Smooth muscle cell (in vitro differentiated cells): ENCODE measurements at regions not wholly inside any gene's neighbourhood (a gene's known extent, or its start where the extent isn't known, plus 50 kb on each side); places are given as distances from the start of the nearest gene placed in this dataset.

Source experiments
- DNase-seq: peaks from one replicate; lab custom pipeline; 2025; ENCODE audit not compliant: unreplicated experiment; lab: John Stamatoyannopoulos, UW
- H2AFZ ChIP-seq: fragments of 200-600 bp; sonication (generic); 2 replicates; pipeline ENCODE4 v1.6.0; 2016; ENCODE audit warnings: antibody characterized with exemption, low read depth, mild to moderate bottlenecking
- H3F3A ChIP-seq: fragments of 200-600 bp; sonication (generic); 2 replicates; pipeline ENCODE4 v1.6.0; 2017; ENCODE audit warnings: antibody characterized with exemption, low read depth
- H3K27ac ChIP-seq: fragments of 200-600 bp; sonication (generic); 2 replicates; pipeline ENCODE4 v1.5.1; 2016; ENCODE audit warnings: low read depth, mild to moderate bottlenecking
- H3K27me3 ChIP-seq: fragments of 200-600 bp; sonication (generic); 2 replicates; pipeline ENCODE4 v1.6.1; 2016; ENCODE audit warnings: low read depth, mild to moderate bottlenecking
- H3K36me3 ChIP-seq: fragments of 200-600 bp; sonication (generic); 2 replicates; pipeline ENCODE4 v1.5.1; 2016; ENCODE audit warnings: low read depth
- H3K4me1 ChIP-seq: fragments of 200-600 bp; sonication (generic); 2 replicates; pipeline ENCODE4 v1.5.1; 2016; ENCODE audit warnings: low read depth
- H3K4me2 ChIP-seq: fragments of 200-600 bp; sonication (generic); 2 replicates; pipeline ENCODE4 v1.6.0; 2016; ENCODE audit warnings: mild to moderate bottlenecking
- H3K4me3 ChIP-seq: fragments of 200-600 bp; sonication (generic); 2 replicates; pipeline ENCODE4 v1.5.1; 2016; ENCODE audit warnings: mild to moderate bottlenecking
- H3K79me2 ChIP-seq: fragments of 200-600 bp; sonication (generic); 2 replicates; pipeline ENCODE4 v1.6.0; 2016; ENCODE audit warnings: low read depth, mild to moderate bottlenecking
- H3K9ac ChIP-seq: fragments of 200-600 bp; sonication (generic); 2 replicates; pipeline ENCODE4 v1.6.0; 2016; ENCODE audit warnings: low read depth
- H3K9me3 ChIP-seq: fragments of 200-600 bp; sonication (generic); replicated peaks from 2 replicates; pipeline ENCODE4 v1.5.1; 2016; ENCODE audit warnings: low read depth
- H4K20me1 ChIP-seq: fragments of 200-600 bp; sonication (generic); 2 replicates; pipeline ENCODE4 v1.6.0; 2016; ENCODE audit warnings: low read depth
- WGBS: methylation state at CpG from one replicate; pipeline ENCODE4 v1.1.7; 2016; ENCODE audit warnings: low lambda C conversion rate; 5-methylcytosine and 5-hydroxymethylcytosine counted together
- TF ChIP-seq, protein P1 (sequence below): fragments of 200-600 bp; sonication (generic); IDR thresholded peaks from 2 replicates; pipeline ENCODE4 v1.5.1; 2017; ENCODE audit warnings: borderline replicate concordance, mild to moderate bottlenecking, antibody characterized with exemption; ENCODE audit not compliant: insufficient read depth, poor library complexity, severe bottlenecking

DNA sequence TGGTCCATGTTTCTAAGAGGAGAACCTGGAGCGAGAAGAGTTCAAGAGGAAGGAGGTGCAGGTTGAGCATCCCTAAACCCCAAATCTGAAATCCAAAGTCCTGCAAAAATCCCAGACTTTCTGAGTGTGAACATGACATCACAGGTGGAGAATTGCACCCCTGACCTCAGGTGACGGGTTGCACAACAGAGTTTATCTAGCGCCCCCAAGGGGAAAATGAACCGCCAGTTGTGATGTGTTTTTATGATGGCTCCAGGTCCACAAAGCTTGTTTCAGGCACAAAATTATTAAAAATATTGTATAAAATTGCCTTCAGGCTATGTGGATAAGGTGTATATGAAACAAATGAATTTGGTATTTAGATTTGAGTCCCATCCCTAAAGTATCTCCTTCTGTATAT, 420.0 kb downstream of the GABRB3 start:
- Histone ChIP-seq H3K27ac (no peak overlapping the region), H3K4me3 (no peak overlapping the region), H3F3A (no peaks in the 10 kb centered on the region), H3K79me2 (no peaks in the 10 kb centered on the region), H3K9me3 (no peaks in the 10 kb centered on the region), H3K27me3 (peaks cover 2% of the 10 kb centered on the region), H2AFZ (no peak overlapping the region), H3K36me3 (no peaks in the 10 kb centered on the region), H3K4me1 (no peaks in the 10 kb centered on the region), H3K9ac (no peak overlapping the region), H4K20me1 (no peaks in the 10 kb centered on the region), H3K4me2 (no peak overlapping the region)
- no peak for DNase-seq
- TF ChIP-seq, protein P1, sequence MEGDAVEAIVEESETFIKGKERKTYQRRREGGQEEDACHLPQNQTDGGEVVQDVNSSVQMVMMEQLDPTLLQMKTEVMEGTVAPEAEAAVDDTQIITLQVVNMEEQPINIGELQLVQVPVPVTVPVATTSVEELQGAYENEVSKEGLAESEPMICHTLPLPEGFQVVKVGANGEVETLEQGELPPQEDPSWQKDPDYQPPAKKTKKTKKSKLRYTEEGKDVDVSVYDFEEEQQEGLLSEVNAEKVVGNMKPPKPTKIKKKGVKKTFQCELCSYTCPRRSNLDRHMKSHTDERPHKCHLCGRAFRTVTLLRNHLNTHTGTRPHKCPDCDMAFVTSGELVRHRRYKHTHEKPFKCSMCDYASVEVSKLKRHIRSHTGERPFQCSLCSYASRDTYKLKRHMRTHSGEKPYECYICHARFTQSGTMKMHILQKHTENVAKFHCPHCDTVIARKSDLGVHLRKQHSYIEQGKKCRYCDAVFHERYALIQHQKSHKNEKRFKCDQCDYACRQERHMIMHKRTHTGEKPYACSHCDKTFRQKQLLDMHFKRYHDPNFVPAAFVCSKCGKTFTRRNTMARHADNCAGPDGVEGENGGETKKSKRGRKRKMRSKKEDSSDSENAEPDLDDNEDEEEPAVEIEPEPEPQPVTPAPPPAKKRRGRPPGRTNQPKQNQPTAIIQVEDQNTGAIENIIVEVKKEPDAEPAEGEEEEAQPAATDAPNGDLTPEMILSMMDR: no peak
- WGBS: 86% methylated on average over 4 of the region's 4 CpGs

DNA sequence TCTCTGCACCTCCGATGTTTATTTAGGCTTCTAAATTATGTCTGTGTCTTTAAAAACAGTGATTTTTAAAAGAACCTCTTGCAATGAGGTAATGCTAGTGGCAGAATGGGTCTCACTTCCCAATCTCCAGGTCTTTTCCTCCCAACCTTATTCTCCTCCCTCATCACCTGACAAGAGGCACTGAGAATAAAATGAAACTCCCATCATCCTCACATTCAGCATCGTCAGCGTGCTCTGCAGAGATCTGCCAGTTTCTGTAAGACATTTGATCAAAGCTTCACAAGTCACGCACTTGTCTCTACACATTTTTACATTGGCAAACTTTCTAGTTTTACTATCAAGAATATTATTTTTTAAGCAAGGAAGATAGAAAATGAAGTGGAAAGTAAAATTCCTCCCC, 420.5 kb downstream of the GABRB3 start:
- TF ChIP-seq, protein P1: no peak
- no peaks in the 10 kb centered on the region for H3K4me1 ChIP-seq
- no peaks in the 10 kb centered on the region for H4K20me1 ChIP-seq
- no peaks in the 10 kb centered on the region for H3K79me2 ChIP-seq
- H2AFZ ChIP-seq: no peak overlapping the region
- H3K36me3 ChIP-seq: no peaks in the 10 kb centered on the region
- H3K9me3 ChIP-seq: no peaks in the 10 kb centered on the region
- no peak overlapping the region for H3K9ac ChIP-seq
- peaks cover 2% of the 10 kb centered on the region for H3K27me3 ChIP-seq
- no peak for DNase-seq
- H3F3A ChIP-seq: no peaks in the 10 kb centered on the region
- H3K4me3 ChIP-seq: no peak overlapping the region
- 94% methylated on average over 4 of the region's 4 CpGs for WGBS
- H3K4me2 ChIP-seq: no peak overlapping the region
- no peak overlapping the region for H3K27ac ChIP-seq

DNA sequence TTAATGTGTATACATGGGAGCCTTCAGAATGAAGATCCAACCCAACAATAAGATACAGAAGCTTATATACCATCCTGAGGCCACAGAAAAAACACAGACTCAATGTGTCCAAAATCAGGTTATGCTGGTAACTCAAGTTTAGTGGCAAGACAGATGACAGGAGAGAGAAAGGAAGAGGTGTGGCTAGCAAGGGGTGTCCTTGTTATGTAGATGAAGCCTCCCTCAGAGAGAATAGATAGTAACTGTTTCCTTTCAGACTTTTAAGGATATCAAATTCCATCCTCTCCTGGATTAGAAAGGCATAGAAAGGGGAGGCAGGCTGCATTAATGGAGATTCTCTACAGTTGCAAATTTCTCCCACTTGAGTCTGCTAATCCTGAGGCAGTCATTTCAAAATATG, 447.4 kb downstream of the GABRB3 start:
- Histone ChIP-seq H3K9me3 (no peaks in the 10 kb centered on the region), H3K79me2 (no peaks in the 10 kb centered on the region), H3K27me3 (no peaks in the 10 kb centered on the region), H3K4me3 (no peak overlapping the region), H3K9ac (no peak overlapping the region), H3K27ac (no peak overlapping the region), H3F3A (no peaks in the 10 kb centered on the region), H3K4me2 (no peak overlapping the region), H4K20me1 (no peaks in the 10 kb centered on the region), H2AFZ (no peak overlapping the region), H3K36me3 (no peaks in the 10 kb centered on the region), H3K4me1 (no peaks in the 10 kb centered on the region)
- no peak for DNase-seq
- TF ChIP-seq, protein P1: no peak

DNA sequence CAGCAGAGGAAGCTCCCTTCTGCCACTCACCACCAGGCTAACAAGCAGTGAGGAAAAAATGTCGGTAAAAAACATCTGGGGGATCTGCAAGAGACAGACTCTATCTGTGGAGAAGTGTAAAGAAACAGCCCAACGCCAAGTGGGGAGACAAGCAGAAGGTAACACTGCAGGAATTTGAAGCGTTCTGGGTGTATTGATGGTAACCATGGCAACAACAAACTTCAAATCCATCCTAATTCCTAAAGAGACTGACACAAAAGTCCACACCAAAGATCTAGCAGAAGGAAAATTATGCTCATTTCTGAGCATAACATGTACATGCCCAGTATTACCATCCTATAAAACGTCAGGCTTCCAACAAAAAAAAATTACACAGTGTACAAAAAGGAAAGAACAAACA, 449.3 kb downstream of the GABRB3 start:
- Histone ChIP-seq H3K4me3 (no peak overlapping the region), H3K9ac (no peak overlapping the region), H3K4me1 (no peaks in the 10 kb centered on the region), H3K9me3 (no peaks in the 10 kb centered on the region), H3K79me2 (no peaks in the 10 kb centered on the region), H3F3A (no peaks in the 10 kb centered on the region), H3K4me2 (no peak overlapping the region), H4K20me1 (no peaks in the 10 kb centered on the region), H3K27ac (no peak overlapping the region), H2AFZ (no peak overlapping the region), H3K36me3 (no peaks in the 10 kb centered on the region), H3K27me3 (no peaks in the 10 kb centered on the region)
- WGBS: 80% methylated on average over 4 of the region's 4 CpGs
- TF ChIP-seq, protein P1: no peak
- DNase-seq: no peak
